HG03442 (cell line): ENCODE measurements at regions not wholly inside any gene's neighbourhood (a gene's known extent, or its start where the extent isn't known, plus 50 kb on each side); places are given as distances from the start of the nearest gene placed in this dataset.
"Not testable (repeated sequence)": the region's sequence is repeated elsewhere in the genome, so short reads cannot be mapped to it uniquely, and the experiment has no call there.

Source experiments
- ATAC-seq: cut with Tn5 transposase; IDR thresholded peaks from one replicate; pipeline ENCODE4 v1.9.1; 2021; ENCODE audit warnings: mild to moderate bottlenecking, moderate library complexity; ENCODE audit not compliant: unreplicated experiment

- ATAC-seq: not testable (repeated sequence)
Observed at GRCh38 chr10:27347827-27348207, 107.2 kb upstream of the ACBD5 start.

GRCh38 chr10:27345455-27345920 lies 104.9 kb upstream of the ACBD5 start:
- ATAC-seq: no peak

GRCh38 chr10:27344568-27345454 lies 104.2 kb upstream of the ACBD5 start:
- no peak for ATAC-seq

- ATAC-seq: no peak
Observed at GRCh38 chr10:27341001-27341400, 100.4 kb upstream of the ACBD5 start.

GRCh38 chr10:27335246-27335645 lies 94.6 kb upstream of the ACBD5 start:
- ATAC-seq: not testable (repeated sequence)

- no peak for ATAC-seq
Observed at GRCh38 chr10:27330074-27330473, 89.5 kb upstream of the ACBD5 start.

GRCh38 chr10:27328946-27329345 lies 88.3 kb upstream of the ACBD5 start:
- ATAC-seq: no peak

GRCh38 chr10:27326748-27327147 lies 86.2 kb upstream of the ACBD5 start:
- ATAC-seq: not testable (repeated sequence)

- peak; percentile 80 for ATAC-seq
Observed at GRCh38 chr10:27319752-27320431, 79.3 kb upstream of the ACBD5 start.

GRCh38 chr10:27319139-27319538 lies 78.5 kb upstream of the ACBD5 start:
- not testable (repeated sequence) for ATAC-seq

- ATAC-seq: not testable (repeated sequence)
Observed at GRCh38 chr10:27315082-27315481, 74.5 kb upstream of the ACBD5 start.

- not testable (repeated sequence) for ATAC-seq
Observed at GRCh38 chr10:27313586-27313985, 73.0 kb upstream of the ACBD5 start.

GRCh38 chr10:27312854-27313253 lies 72.3 kb upstream of the ACBD5 start:
- ATAC-seq: no peak

- not testable (repeated sequence) for ATAC-seq
Observed at GRCh38 chr10:27311809-27312208, 71.2 kb upstream of the ACBD5 start.

- ATAC-seq: not testable (repeated sequence)
Observed at GRCh38 chr10:27298522-27298850, 57.9 kb upstream of the ACBD5 start.

GRCh38 chr10:27297844-27298521 lies 57.4 kb upstream of the ACBD5 start:
- no peak for ATAC-seq

- ATAC-seq: not testable (repeated sequence)
Observed at GRCh38 chr10:27296285-27296684, 55.7 kb upstream of the ACBD5 start.

- ATAC-seq: peak; percentile 77
Observed at GRCh38 chr10:27291253-27291895, 50.8 kb upstream of the ACBD5 start.
